ENCODE measurements at regions not wholly inside any gene's neighbourhood (a gene's known extent, or its start where the extent isn't known, plus 50 kb on each side); places are given as distances from the start of the nearest gene placed in this dataset.
"Not testable (repeated sequence)": the region's sequence is repeated elsewhere in the genome, so short reads cannot be mapped to it uniquely, and the experiment has no call there.

- DNase-seq (ENCODE audit: low read depth in 2 of 2) = no peak
Measured at GRCh38 chr13:22934744-22935523, 245.8 kb upstream of the SGCG start.

GRCh38 chr13:22936228-22936627 is 244.6 kb upstream of the SGCG start:
- DNase-seq (ENCODE audit: low read depth in 2 of 2) = no peak

- DNase-seq (ENCODE audit: low read depth in 2 of 2) = no peak
Measured at GRCh38 chr13:22937241-22937640, 243.5 kb upstream of the SGCG start.

GRCh38 chr13:22937953-22938352 is 242.8 kb upstream of the SGCG start:
- DNase-seq (ENCODE audit: low read depth in 2 of 2) = no peak

- DNase-seq (ENCODE audit: low read depth in 2 of 2) = no peak
Measured at GRCh38 chr13:22938576-22938975, 242.2 kb upstream of the SGCG start.

- DNase-seq (ENCODE audit: low read depth in 2 of 2) = no peak
Measured at GRCh38 chr13:22939157-22939556, 241.6 kb upstream of the SGCG start.

- DNase-seq (ENCODE audit: low read depth in 2 of 2) = no peak
Measured at GRCh38 chr13:22940090-22940710, 240.6 kb upstream of the SGCG start.

GRCh38 chr13:22940736-22941135 is 240.0 kb upstream of the SGCG start:
- DNase-seq (ENCODE audit: low read depth in 2 of 2) = no peak

- DNase-seq (ENCODE audit: low read depth in 2 of 2) = not testable (repeated sequence)
Measured at GRCh38 chr13:22941495-22941894, 239.3 kb upstream of the SGCG start.

GRCh38 chr13:22942831-22943230 is 237.9 kb upstream of the SGCG start:
- DNase-seq (ENCODE audit: low read depth in 2 of 2) = not testable (repeated sequence)

GRCh38 chr13:22944378-22944777 is 236.4 kb upstream of the SGCG start:
- no peak for DNase-seq (ENCODE audit: low read depth in 2 of 2)

- DNase-seq (ENCODE audit: low read depth in 2 of 2) = no peak
Measured at GRCh38 chr13:22945321-22946226, 235.2 kb upstream of the SGCG start.

GRCh38 chr13:22948421-22948820 is 232.4 kb upstream of the SGCG start:
- no peak for DNase-seq (ENCODE audit: low read depth in 2 of 2)

GRCh38 chr13:22952018-22952417 is 228.8 kb upstream of the SGCG start:
- not testable (repeated sequence) for DNase-seq (ENCODE audit: low read depth in 2 of 2)

- DNase-seq (ENCODE audit: low read depth in 2 of 2) = not testable (repeated sequence)
Measured at GRCh38 chr13:22955147-22955546, 225.6 kb upstream of the SGCG start.

GRCh38 chr13:22956456-22957115 is 224.2 kb upstream of the SGCG start:
- DNase-seq (ENCODE audit: low read depth in 2 of 2) = not testable (repeated sequence)

GRCh38 chr13:22959859-22960258 is 220.9 kb upstream of the SGCG start:
- not testable (repeated sequence) for DNase-seq (ENCODE audit: low read depth in 2 of 2)

GRCh38 chr13:22960827-22961226 is 220.0 kb upstream of the SGCG start:
- DNase-seq (ENCODE audit: low read depth in 2 of 2) = no peak

GRCh38 chr13:22961342-22961741 is 219.4 kb upstream of the SGCG start:
- not testable (repeated sequence) for DNase-seq (ENCODE audit: low read depth in 2 of 2)

GRCh38 chr13:22961835-22962537 is 218.8 kb upstream of the SGCG start:
- no peak for DNase-seq (ENCODE audit: low read depth in 2 of 2)
